Endothelial cell of umbilical vein (primary cell): ENCODE measurements at regions not wholly inside any gene's neighbourhood (a gene's known extent, or its start where the extent isn't known, plus 50 kb on each side); places are given as distances from the start of the nearest gene placed in this dataset.

ENCODE experiments used
- BruUV-seq: library from RNA; stranded (reverse); fragments of 400-500 nt; replicated peaks from 2 replicates; lab custom pipeline; 2021; lab: Mats Ljungman, UMichigan
- CTCF ChIA-PET: fragments of 300-600, 350-600 bp; sonication (Branson Sonifier 250); formaldehyde crosslinking; loops from one replicate; lab custom pipeline; 2021; ENCODE audit warnings: antibody characterized with exemption, inconsistent platforms; lab: Charles Lee
- POLR2A ChIA-PET: fragments of 300-600, 350-600 bp; sonication (Branson Sonifier 250); formaldehyde crosslinking; loops from one replicate; lab custom pipeline; 2021; ENCODE audit warnings: antibody characterized with exemption, inconsistent platforms; lab: Charles Lee
- DNase-seq: peaks from one replicate; pipeline ENCODE4 v3.0.0-alpha.2; 2011; ENCODE audit warnings: low read depth, low spot score
- FAIRE-seq: peaks from 2 replicates; lab custom pipeline; 2011; peaks lifted over from hg19 to GRCh38; lab: Jason Lieb, UNC
- H2AFZ ChIP-seq: 2 replicates; pipeline ENCODE4 v1.6.0; 2012; ENCODE audit warnings: low read depth, low read length, control low read depth, inconsistent platforms
- H3K27ac ChIP-seq: 2 replicates; pipeline ENCODE4 v1.5.1; 2011; ENCODE audit warnings: low read depth, mild to moderate bottlenecking, control low read depth, low read length, moderate library complexity; ENCODE audit not compliant: insufficient read depth
- H3K27me3 ChIP-seq, 2 experiments: 2 replicates each; pipeline versions ENCODE4 v1.6.0 to v1.6.1; 2011; ENCODE audit warnings: low read length in 2 of 2, mixed read lengths in 1 of 2; ENCODE audit not compliant: control insufficient read depth in 2 of 2, insufficient read depth in 2 of 2
- H3K36me3 ChIP-seq, 2 experiments: 2 replicates in 1 of 2; 3 replicates in 1 of 2; pipeline ENCODE4 v1.5.1; 2011; ENCODE audit warnings: low read length in 2 of 2, mild to moderate bottlenecking in 1 of 2, moderate library complexity in 1 of 2; ENCODE audit not compliant: control insufficient read depth in 2 of 2, insufficient read depth in 2 of 2; ENCODE audit errors: extremely low read depth in 1 of 2
- H3K4me1 ChIP-seq: 3 replicates; pipeline ENCODE4 v1.5.1; 2011; ENCODE audit warnings: mild to moderate bottlenecking, low read length; ENCODE audit not compliant: control insufficient read depth, insufficient read depth; ENCODE audit errors: extremely low read depth
- H3K4me2 ChIP-seq: 2 replicates; pipeline ENCODE4 v1.6.1; 2011; ENCODE audit warnings: low read length, control low read depth, mixed read lengths; ENCODE audit not compliant: insufficient read depth
- H3K4me3 ChIP-seq, 3 experiments: fragments of 200-600 bp in 1 of 3; sonication (generic), shearing (Covaris generic) in 1 of 3; replicated peaks in 1 of 3; 2 replicates each; pipeline ENCODE4 v1.5.1; 2011 to 2016; ENCODE audit warnings: control low read depth in 3 of 3, low read length in 3 of 3, mild to moderate bottlenecking in 2 of 3, inconsistent platforms in 1 of 3, low read depth in 1 of 3, moderate library complexity in 1 of 3; ENCODE audit not compliant: insufficient read depth in 1 of 3
- H3K79me2 ChIP-seq: 2 replicates; pipeline ENCODE4 v1.6.0; 2012; ENCODE audit warnings: low read length, inconsistent platforms; ENCODE audit not compliant: control insufficient read depth, insufficient read depth
- H3K9ac ChIP-seq: replicated peaks from 2 replicates; pipeline ENCODE3; 2011; ENCODE audit warnings: low read length, control low read depth; ENCODE audit not compliant: insufficient read depth; ENCODE audit errors: extremely low read depth
- H3K9me1 ChIP-seq: replicated peaks from 3 replicates; pipeline ENCODE4 v1.6.0; 2011; ENCODE audit warnings: mild to moderate bottlenecking, low read length; ENCODE audit not compliant: control insufficient read depth, insufficient read depth; ENCODE audit errors: extremely low read depth
- H3K9me3 ChIP-seq: replicated peaks from 2 replicates; pipeline ENCODE4 v1.5.1; 2012; ENCODE audit warnings: low read length, inconsistent platforms; ENCODE audit not compliant: control insufficient read depth, insufficient read depth
- H4K20me1 ChIP-seq: replicated peaks from 2 replicates; pipeline ENCODE3; 2011; ENCODE audit warnings: mild to moderate bottlenecking, low read length; ENCODE audit not compliant: control insufficient read depth, insufficient read depth; ENCODE audit errors: extremely low read depth
- EZH2 ChIP-seq: IDR thresholded peaks from 2 replicates; pipeline ENCODE4 v1.6.1; 2012; ENCODE audit warnings: borderline replicate concordance, low read depth, mild to moderate bottlenecking, moderate library complexity, low read length, inconsistent platforms; ENCODE audit not compliant: severe bottlenecking
- FOS ChIP-seq: IDR thresholded peaks from 2 replicates; pipeline ENCODE4 v1.6.1; 2011; ENCODE audit warnings: mild to moderate bottlenecking, low read length, moderate library complexity, borderline replicate concordance; ENCODE audit not compliant: insufficient read depth
- GATA2 ChIP-seq: IDR thresholded peaks from 2 replicates; pipeline ENCODE4 v1.7.0; 2011; ENCODE audit warnings: low read depth, mild to moderate bottlenecking, moderate library complexity, mixed read lengths, low read length; ENCODE audit not compliant: insufficient read length, insufficient read depth
- JUN ChIP-seq: IDR thresholded peaks from 2 replicates; pipeline ENCODE4 v1.6.1; 2011; ENCODE audit warnings: borderline replicate concordance, low read depth; ENCODE audit not compliant: insufficient read length, insufficient read depth
- MYC ChIP-seq: IDR thresholded peaks from one replicate; pipeline ENCODE4 v1.6.1; 2011; ENCODE audit warnings: mild to moderate bottlenecking, low read depth, low read length
- POLR2A ChIP-seq: IDR thresholded peaks from 2 replicates; pipeline ENCODE4 v1.6.1; 2012; ENCODE audit warnings: low read depth, mild to moderate bottlenecking, control low read depth, low read length
- POLR2AphosphoS5 ChIP-seq: IDR thresholded peaks from 2 replicates; pipeline ENCODE4 v1.6.1; 2012; ENCODE audit warnings: low read depth, mild to moderate bottlenecking, control low read depth, low read length, moderate library complexity; ENCODE audit not compliant: insufficient read depth
- dilution Hi-C: fragments of 300-500 bp; cut with MboI; formaldehyde crosslinking; loops from one replicate; pipeline ENCODE4 v1.15.0; 2019; ENCODE audit warnings: low sequenced_read_pairs; ENCODE audit not compliant: extremely low pct_ligation_motif_present
- intact Hi-C: fragments of 100-400 bp; cut with micrococcal nuclease; formaldehyde crosslinking; loops from one replicate; pipeline ENCODE4 v1.10.0; 2022
- TF ChIP-seq, protein P1 (sequence below), 2 donors: IDR thresholded peaks; 1 replicate in 1 of 2; 2 replicates in 1 of 2; pipeline ENCODE4 v1.5.1; 2011; ENCODE audit warnings: low read length in 2 of 2, mild to moderate bottlenecking in 2 of 2, moderate library complexity in 2 of 2, control low read depth in 1 of 2, inconsistent platforms in 1 of 2, low read depth in 1 of 2; ENCODE audit not compliant: insufficient read depth in 1 of 2; ENCODE audit errors: extremely low read depth in 1 of 2
- TF ChIP-seq, protein P2 (sequence below): IDR thresholded peaks from 2 replicates; pipeline ENCODE4 v1.6.1; 2011; ENCODE audit not compliant: insufficient read depth, insufficient read length

DNA sequence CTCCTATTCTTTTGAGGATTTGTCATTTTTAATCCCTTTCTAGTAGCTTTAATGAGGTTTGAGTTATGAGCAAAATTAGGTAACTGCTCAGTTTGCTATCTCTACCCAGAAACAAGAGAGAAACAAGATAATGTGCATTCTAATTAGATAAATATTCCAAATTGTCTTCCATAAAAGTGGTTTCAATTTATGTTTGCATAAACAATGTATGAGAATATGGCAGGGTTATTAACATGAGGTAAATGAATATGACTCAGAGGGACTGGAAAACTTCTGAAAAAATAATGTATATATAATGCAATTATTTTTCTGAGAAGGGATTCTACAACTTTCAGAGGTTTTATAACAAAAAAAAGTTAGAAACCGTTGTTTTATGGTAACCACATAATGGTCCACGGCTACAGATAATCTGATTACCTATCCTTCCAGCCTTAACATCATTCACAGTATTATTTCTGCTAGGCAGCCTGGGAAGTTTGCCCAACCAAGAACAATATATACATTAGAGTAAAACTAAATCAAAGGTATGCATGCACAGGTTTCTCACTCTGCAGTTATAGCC is 101.2 kb downstream of the CRPPA start:
- intact Hi-C loops (no loop called here), dilution Hi-C loops (no loop called here)
- Histone ChIP-seq H3K79me2 (no peaks in the 10 kb centered on the region), H3K9me1 (no peaks in the 10 kb centered on the region), H3K4me1 (peaks cover 14% of the 10 kb centered on the region), H3K9me3 (no peaks in the 10 kb centered on the region), H3K27me3 (no peaks in the 10 kb centered on the region), H3K36me3 (no peaks in the 10 kb centered on the region), H3K4me2 (no peak overlapping the region), H2AFZ (no peak overlapping the region), H3K27ac (no peak overlapping the region), H3K4me3 (no peak overlapping the region), H3K9ac (no peak overlapping the region), H4K20me1 (no peaks in the 10 kb centered on the region)
- ChIA-PET POLR2A (no interaction called here), CTCF (no interaction called here)
- no peak for TF ChIP-seq JUN
- TF ChIP-seq, protein P1, sequence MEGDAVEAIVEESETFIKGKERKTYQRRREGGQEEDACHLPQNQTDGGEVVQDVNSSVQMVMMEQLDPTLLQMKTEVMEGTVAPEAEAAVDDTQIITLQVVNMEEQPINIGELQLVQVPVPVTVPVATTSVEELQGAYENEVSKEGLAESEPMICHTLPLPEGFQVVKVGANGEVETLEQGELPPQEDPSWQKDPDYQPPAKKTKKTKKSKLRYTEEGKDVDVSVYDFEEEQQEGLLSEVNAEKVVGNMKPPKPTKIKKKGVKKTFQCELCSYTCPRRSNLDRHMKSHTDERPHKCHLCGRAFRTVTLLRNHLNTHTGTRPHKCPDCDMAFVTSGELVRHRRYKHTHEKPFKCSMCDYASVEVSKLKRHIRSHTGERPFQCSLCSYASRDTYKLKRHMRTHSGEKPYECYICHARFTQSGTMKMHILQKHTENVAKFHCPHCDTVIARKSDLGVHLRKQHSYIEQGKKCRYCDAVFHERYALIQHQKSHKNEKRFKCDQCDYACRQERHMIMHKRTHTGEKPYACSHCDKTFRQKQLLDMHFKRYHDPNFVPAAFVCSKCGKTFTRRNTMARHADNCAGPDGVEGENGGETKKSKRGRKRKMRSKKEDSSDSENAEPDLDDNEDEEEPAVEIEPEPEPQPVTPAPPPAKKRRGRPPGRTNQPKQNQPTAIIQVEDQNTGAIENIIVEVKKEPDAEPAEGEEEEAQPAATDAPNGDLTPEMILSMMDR (IDR thresholded peaks at IDR 0.05; ENCODE audit: extremely low read depth in 1 of 2, insufficient read depth in 1 of 2, low read depth in 1 of 2, low read length in 2 of 2): no peak
- no peak for TF ChIP-seq POLR2AphosphoS5
- no peak for TF ChIP-seq GATA2
- no peak for TF ChIP-seq MYC
- TF ChIP-seq, protein P2, sequence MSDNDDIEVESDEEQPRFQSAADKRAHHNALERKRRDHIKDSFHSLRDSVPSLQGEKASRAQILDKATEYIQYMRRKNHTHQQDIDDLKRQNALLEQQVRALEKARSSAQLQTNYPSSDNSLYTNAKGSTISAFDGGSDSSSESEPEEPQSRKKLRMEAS: no peak
- no peak for TF ChIP-seq EZH2
- no peak for TF ChIP-seq FOS
- no peak for TF ChIP-seq POLR2A
- DNase-seq: no peak
- no peak for FAIRE-seq
- BruUV-seq: no TSS peak
